Forelimb muscle (tissue), 1 donor: ENCODE measurements at regions not wholly inside any gene's neighbourhood (a gene's known extent, or its start where the extent isn't known, plus 50 kb on each side); places are given as distances from the start of the nearest gene placed in this dataset.
"Not testable (repeated sequence)": the region's sequence is repeated elsewhere in the genome, so short reads cannot be mapped to it uniquely, and the experiment has no call there.

Experiments used
- DNase-seq: peaks from one replicate; pipeline ENCODE4 v3.0.0-alpha.2; 2013; ENCODE audit warnings: low read depth

DNA sequence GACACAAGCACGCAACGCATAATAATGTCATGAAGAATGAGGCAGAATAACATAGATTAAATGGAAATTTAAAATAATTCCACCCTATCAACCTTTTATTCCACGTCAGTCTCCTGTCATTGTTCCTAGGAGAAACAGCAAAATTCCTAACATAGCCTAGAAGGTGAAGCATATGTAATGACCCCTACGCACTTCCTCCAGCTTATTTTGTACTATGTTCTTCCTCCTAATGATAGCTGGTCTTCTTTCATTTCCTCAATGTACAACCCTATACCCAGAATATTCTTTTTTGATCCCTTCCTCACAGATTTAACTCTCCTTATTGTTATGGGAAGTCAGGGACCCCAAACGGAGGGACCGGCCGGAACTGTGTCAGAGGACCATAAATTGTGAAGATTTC, 122.0 kb upstream of the CARMIL1 start:
- no peak for DNase-seq

DNA sequence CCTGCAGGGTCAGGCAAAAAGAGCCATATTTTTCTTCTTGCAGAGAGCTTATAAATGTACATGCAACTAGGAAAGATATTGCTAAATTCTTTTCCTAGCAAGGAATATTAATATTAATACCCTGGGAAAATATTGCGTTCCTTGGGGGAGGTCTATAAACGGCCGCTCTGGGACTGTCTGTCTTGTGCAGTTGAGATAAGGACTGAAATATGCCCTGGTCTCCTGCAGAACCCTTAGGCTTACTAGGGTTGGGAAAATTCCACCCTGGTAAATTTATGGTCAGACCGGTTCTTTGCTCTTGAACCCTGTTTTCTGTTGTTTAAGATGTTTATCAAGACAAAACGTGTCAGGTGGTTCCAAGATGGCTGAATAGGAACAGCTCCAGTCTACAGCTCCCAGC, 121.3 kb upstream of the CARMIL1 start:
- DNase-seq, result no peak

GRCh38 chr6:25160134-25160533, 119.0 kb upstream of the CARMIL1 start:
- not testable (repeated sequence) for DNase-seq

DNA sequence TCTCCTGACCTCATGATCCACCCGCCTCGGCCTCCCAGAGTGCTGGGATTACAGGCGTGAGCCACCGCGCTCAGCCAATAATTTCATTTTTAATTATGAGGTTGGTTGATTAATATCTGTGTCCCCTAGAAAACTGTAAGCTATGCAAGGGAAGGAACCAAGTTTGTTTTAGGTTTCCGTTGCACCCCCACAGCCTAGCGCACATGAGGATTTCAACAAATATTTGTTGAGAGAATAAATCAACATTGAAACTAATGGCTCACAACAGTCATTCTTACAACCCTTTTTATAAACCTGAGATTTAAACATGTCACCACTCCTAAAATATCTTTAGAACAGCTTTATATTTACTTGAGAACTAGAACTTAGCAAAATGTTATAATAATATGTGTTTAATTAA, 114.0 kb upstream of the CARMIL1 start:
- DNase-seq, result no peak

- no peak for DNase-seq
Observed at GRCh38 chr6:25165800-25166199, 113.4 kb upstream of the CARMIL1 start.

- DNase-seq, result no peak
Observed at GRCh38 chr6:25166955-25167748, 112.0 kb upstream of the CARMIL1 start.

DNA sequence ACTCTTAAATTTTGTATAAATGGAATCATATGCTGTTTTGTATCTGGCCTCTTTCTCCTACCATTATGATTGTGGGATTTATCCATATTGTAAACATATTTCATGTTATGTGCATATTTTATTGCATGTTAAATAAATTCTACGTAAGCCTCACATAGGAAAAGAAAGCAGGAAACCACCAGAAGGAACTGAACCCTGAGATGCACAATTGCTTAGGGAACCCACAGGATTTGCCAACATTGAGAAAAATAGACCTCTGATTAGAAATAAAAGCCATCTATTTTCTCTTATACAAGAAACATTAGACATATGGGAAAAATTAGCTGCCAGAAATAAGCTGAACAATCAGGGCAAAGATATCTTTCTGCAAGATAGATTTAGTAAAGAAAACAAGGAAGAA, 111.2 kb upstream of the CARMIL1 start:
- no peak for DNase-seq

GRCh38 chr6:25168637-25169036, 110.5 kb upstream of the CARMIL1 start:
- no peak for DNase-seq

GRCh38 chr6:25169553-25169952, 109.6 kb upstream of the CARMIL1 start:
- no peak for DNase-seq

DNA sequence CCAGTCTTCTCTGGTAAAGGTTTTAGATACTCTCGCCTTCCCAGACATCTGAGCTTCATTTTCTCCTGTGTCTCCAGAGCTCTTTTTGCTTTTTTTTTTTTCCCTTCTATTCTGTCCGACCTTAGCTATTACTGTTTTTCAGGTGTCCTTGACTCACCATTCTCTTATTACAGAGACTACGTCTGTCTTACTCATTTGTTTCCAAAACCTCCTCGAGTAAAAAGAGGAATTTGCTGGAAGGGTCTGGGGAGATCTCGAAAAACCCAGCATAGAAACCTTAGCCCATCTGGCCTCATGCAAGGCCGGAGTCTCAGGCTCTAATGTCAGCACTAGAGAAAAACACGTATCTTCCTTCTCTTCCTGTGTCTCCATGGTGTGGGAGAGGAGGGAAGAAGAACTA, 109.2 kb upstream of the CARMIL1 start:
- DNase-seq, result no peak

DNA sequence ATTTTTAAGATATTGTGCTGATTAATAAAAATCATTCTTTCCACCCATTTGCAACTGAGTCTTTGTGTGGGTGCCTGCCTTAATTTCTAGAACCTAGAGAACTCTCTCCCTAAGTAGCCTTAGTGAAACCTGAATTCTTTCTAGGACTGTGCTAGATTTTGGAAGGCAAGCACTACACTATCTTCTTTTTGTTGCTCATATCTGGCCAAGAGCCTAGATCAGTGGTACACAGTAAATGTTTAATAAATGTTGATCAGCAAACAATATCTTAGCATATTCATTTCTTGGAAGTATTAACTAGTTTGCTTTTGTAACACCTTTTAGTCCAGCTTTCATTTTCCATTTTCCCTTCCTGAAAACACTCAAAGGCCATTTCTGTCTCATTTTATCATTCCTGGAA, 108.5 kb upstream of the CARMIL1 start:
- no peak for DNase-seq

DNA sequence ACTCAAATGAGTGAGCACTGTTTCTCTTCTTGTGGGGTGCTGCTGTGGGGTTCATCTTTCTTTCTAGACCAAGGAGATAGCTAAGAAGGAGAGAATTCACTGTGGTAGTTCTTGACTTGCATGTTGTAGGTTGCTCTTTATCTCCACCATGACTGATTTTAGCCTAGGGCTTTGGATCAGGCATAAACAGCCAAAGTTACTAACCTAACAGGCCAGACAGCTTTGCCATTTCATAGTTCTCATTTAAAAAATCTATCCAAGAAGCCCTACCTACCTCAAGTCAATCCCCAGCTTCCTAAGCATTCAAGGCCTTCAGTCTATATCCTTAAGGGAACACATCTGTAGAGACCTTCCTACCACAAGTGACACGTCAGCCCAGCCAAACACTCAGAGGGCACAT, 107.9 kb upstream of the CARMIL1 start:
- DNase-seq, result no peak

DNA sequence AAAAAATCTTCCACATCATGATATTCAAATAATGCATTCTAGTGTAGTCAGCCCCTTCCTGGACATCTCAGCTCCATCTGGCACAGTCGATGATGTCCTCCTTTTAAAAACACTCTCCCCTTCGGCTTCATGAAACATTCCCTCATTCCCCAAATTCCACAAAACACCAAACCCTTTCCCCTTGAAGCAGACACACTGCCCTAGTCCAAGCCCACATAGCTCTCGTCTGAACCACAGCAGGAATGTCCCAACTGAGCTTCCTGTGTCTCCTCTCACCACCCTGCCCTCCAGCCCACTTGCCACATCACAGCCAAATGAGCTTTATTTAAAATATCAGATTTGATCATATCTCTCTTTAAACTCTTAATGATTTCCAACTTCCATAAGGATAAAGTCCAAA, 106.4 kb upstream of the CARMIL1 start:
- no peak for DNase-seq

DNA sequence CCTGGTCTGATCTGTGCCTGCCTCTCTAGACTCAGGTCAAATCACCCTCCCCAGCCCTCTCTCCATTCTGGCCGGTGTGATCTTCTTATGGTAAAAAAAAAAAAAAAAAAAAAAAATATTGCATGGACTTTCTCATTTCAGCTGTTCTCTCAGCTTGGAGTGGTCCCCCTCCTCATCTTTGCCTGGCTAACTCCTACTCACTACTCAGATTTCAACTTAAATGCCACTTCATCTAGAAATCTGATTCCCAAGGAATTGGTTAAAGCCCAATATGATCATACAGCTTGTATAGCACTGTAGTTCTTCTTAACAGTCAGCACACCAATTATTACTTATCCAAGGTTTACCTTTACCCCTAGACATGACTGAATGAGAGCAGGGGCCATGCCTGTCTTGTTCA, 105.9 kb upstream of the CARMIL1 start:
- DNase-seq, result no peak

DNA sequence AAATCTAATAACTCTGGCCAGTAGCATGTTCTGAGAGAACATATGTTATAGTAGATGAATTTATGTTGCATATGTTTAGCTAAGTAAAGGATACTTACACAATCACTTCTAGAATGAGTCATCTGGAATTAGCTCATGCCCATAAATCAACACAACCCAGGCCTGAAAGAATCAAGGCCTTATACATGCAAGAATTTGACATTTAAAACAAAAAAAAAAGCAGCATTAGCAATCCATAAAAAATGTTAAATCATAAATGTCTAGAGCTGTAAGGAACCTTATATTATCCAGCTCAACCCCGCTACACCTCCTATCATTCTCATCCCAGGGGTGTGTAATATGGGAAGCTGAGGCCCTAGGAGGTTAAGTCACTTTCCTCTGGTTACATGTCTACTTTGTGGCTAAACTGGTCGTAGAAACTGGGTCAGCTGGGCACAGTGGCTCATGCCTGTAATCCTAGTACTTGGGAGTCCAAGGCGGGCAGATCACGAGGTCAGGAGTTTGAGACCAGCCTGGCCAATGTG, 105.2 kb upstream of the CARMIL1 start:
- DNase-seq, result peak; percentile 16

DNA sequence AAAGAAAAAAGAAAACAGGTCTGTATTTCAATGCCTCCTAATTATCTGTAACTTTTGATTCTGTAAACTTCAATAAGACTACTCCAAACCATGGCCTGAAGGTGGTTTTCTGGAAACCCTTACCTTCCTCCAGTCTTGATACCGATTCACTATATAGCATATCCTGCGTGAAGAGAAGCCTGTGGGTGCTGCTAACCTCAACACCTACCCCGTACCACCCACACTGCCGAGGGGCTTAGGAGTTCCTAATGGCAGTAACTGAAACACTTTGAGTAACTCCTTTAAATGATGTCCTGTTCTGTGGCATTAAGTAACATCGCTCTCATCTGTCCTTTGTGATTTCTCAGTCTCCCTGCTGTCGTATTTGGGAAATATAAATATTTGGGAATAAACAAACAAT, 104.5 kb upstream of the CARMIL1 start:
- no peak for DNase-seq

GRCh38 chr6:25175196-25175595, 104.0 kb upstream of the CARMIL1 start:
- DNase-seq, result no peak

DNA sequence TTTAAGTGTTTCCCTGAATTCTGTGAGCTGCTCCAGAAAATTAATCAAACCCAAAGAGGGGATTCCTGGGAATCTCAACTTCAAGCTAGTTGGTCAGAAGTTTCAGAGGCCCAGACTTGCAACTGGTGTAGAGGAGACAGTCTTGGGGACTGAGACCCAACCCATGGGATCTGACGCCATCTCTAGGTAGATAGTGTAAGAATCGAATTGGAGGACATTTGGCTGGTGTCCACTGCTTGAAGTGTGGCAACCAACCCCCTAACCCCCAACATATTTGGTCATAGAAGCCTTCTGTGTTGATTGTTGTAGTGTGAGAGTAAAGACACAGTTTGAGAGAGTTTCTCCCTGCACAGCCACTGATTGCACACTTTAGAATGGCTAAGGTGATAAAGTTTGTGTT, 103.5 kb upstream of the CARMIL1 start:
- no peak for DNase-seq

- no peak for DNase-seq
Observed at GRCh38 chr6:25176466-25176865, 102.7 kb upstream of the CARMIL1 start.

GRCh38 chr6:25177500-25178028, 101.6 kb upstream of the CARMIL1 start:
- DNase-seq, result no peak

GRCh38 chr6:25178336-25179035, 100.7 kb upstream of the CARMIL1 start:
- no peak for DNase-seq

- DNase-seq, result no peak
Observed at GRCh38 chr6:25179051-25179778, 100.0 kb upstream of the CARMIL1 start.
